ENCODE measurements at regions not wholly inside any gene's neighbourhood (a gene's known extent, or its start where the extent isn't known, plus 50 kb on each side); places are given as distances from the start of the nearest gene placed in this dataset.
"Not testable (repeated sequence)": the region's sequence is repeated elsewhere in the genome, so short reads cannot be mapped to it uniquely, and the experiment has no call there.

DNA sequence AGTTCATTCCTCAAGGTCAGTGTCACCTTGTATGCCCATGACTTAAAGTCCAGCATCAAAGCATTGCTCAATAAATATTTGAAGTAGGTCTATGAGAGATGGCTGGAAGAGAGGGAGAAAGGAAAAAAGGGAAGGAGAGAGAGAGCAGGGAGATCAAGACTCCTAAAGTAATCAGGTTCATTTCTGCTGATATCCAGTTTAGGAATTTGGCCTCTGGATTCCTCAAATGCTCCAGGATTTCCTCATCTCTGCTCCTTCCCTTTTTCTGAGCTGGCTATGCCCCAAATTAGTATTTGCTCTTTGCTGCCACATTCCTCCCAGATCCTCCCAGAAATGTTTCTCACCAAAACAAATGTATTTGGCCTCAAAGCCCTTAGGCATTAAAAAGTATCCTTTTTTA is 739.4 kb upstream of the CHAC2 start:
- peak; percentile 10 for DNase-seq (ENCODE audit: low read depth)
- no peak overlapping the region for H3K4me3 ChIP-seq (ENCODE audit: control insufficient read depth, low read depth, low read length)
- TF ChIP-seq, protein P1, sequence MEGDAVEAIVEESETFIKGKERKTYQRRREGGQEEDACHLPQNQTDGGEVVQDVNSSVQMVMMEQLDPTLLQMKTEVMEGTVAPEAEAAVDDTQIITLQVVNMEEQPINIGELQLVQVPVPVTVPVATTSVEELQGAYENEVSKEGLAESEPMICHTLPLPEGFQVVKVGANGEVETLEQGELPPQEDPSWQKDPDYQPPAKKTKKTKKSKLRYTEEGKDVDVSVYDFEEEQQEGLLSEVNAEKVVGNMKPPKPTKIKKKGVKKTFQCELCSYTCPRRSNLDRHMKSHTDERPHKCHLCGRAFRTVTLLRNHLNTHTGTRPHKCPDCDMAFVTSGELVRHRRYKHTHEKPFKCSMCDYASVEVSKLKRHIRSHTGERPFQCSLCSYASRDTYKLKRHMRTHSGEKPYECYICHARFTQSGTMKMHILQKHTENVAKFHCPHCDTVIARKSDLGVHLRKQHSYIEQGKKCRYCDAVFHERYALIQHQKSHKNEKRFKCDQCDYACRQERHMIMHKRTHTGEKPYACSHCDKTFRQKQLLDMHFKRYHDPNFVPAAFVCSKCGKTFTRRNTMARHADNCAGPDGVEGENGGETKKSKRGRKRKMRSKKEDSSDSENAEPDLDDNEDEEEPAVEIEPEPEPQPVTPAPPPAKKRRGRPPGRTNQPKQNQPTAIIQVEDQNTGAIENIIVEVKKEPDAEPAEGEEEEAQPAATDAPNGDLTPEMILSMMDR (IDR thresholded peaks at IDR 0.05; ENCODE audit: control insufficient read depth, insufficient read depth, low read depth, low read length, missing control alignments): no peak

DNA sequence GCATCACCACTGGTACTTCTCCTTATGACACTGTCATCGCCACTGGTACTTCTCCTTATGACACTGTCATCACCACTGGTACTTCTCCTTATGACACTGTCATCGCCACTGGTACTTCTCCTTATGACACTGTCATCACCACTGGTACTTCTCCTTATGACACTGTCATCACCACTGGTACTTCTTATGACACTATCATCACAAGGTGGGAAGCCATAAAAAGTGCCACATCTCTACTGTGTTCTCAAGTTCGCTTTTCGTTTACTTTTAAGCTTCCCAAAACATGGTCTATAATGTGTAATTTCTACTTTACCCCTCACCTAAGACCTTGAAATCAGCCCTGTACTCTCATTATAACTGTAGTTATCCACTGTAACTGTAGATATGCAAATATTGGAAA is 745.4 kb upstream of the CHAC2 start:
- DNase-seq (ENCODE audit: low read depth): not testable (repeated sequence)

DNA sequence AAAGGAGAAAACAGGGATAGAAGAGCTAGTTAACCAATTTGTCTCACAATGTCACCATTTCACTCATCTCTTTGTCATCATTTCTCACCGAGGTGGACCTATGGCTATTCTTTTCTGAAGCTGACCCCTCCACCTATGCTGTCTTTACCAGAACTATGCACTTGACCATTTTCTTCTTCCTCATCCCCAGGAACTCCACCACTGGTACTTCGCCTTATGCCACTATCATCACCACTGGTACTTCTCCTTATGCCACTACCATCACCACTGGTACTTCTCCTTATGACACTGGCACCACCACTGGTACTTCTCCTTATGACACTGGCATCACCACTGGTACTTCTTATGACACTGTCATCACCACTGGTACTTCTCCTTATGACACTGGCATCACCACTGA is 745.8 kb upstream of the CHAC2 start:
- TF ChIP-seq, protein P1 (IDR thresholded peaks at IDR 0.05; ENCODE audit: control insufficient read depth, insufficient read depth, low read depth, low read length, missing control alignments): no peak
- H3K4me3 ChIP-seq (ENCODE audit: control insufficient read depth, low read depth, low read length): no peak overlapping the region
- DNase-seq (ENCODE audit: low read depth): no peak

More for the DNA sequence above, 745.4 kb upstream of the CHAC2 start:
- not testable (repeated sequence) for H3K4me3 ChIP-seq (ENCODE audit: control insufficient read depth, low read depth, low read length)

DNA sequence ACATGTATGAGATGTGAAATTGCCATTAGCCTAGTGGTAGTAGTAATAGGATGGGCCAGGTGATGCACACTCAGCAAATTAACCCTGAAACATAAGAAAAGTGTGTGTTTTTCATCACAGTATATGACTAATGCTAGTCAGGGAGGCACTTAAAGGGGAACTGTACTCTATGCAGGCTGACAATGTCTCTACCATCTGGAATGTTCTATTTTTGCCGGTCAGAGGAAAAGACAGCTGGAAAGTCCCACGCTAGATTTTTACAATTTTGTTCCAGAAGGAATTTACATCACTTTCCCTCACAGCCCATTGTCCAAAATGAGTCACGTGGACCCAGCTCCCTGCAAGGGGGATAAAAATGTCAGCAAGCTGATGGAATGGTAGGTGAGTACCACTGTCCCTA is 746.3 kb upstream of the CHAC2 start:
- TF ChIP-seq, protein P1 (IDR thresholded peaks at IDR 0.05; ENCODE audit: control insufficient read depth, insufficient read depth, low read depth, low read length, missing control alignments): no peak
- H3K4me3 ChIP-seq (ENCODE audit: control insufficient read depth, low read depth, low read length): no peak overlapping the region
- DNase-seq (ENCODE audit: low read depth): peak; percentile 11

DNA sequence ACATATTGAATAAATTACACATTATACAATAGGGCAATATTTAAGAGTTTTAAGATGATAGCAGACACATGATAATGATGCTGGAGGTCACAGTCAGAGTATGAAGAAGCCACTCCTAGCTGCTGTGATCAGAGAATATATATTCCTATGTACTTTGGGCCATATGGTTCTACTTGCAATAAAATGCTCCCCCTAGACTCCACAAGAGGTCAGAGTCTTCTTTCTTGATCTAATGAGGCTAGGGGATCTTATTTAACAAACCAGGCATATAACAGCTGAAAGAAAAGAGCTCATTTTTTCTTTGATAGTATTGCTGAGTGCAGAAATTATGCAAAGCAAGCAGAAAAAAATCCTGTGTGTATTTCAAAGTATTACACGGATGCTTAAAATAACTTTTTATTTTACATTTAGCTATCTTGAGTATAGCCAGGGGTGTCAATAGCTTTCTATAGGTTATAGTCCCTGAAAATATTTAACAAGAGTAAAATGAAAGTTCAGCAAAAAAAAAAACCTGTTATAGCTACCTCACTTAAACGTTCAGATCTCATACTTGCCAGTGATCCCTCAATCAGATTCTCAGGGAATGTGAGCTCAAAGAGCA is 748.7 kb upstream of the CHAC2 start:
- no peak overlapping the region for H3K4me3 ChIP-seq (ENCODE audit: control insufficient read depth, low read depth, low read length)
- TF ChIP-seq, protein P1 (IDR thresholded peaks at IDR 0.05; ENCODE audit: control insufficient read depth, insufficient read depth, low read depth, low read length, missing control alignments): peak; percentile 10
- no peak for DNase-seq (ENCODE audit: low read depth)

DNA sequence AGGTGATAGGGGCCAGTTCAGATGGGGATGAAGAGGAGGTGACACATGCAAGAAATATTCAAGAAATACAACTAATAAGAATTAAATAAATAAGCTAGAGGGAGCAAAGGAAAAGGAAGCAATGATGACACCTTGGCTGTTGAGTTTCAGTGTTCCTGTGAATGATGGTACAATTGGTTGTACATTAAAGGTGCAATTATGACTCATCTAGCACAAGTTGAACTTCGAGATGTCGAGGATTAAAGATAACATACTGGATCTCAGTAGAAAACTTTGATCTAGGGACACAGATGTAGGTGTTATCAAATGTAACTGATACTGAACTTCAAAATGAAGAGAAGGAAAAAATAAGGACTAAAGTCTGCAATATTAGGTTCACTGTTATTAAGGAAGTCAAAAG is 760.6 kb upstream of the CHAC2 start:
- no peak for DNase-seq (ENCODE audit: low read depth)
- TF ChIP-seq, protein P1 (IDR thresholded peaks at IDR 0.05; ENCODE audit: control insufficient read depth, insufficient read depth, low read depth, low read length, missing control alignments): no peak
- no peak overlapping the region for H3K4me3 ChIP-seq (ENCODE audit: control insufficient read depth, low read depth, low read length)

DNA sequence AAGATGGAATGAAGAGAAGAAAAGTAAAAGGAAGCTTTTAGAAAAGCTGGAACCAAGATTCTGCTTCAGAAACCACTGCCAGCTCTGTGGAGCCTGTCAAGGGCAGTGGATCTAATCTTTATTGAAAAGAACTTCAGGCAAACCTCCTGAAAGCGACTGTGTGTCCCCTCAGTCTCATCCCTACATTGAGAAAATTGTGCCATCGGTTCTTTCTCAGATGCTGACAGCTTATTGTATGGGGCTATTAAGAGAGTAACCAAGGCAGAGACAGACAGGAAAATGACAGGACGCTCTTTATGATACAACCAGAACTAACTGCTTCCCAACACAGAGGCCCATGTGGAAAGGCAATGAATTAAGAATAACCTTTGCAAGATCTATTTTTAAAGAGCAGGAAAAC is 763.2 kb upstream of the CHAC2 start:
- TF ChIP-seq, protein P1 (IDR thresholded peaks at IDR 0.05; ENCODE audit: control insufficient read depth, insufficient read depth, low read depth, low read length, missing control alignments): no peak
- H3K4me3 ChIP-seq (ENCODE audit: control insufficient read depth, low read depth, low read length): no peak overlapping the region
- DNase-seq (ENCODE audit: low read depth): no peak
